Left ventricle myocardium inferior (tissue), 1 donor: ENCODE measurements at regions not wholly inside any gene's neighbourhood (a gene's known extent, or its start where the extent isn't known, plus 50 kb on each side); places are given as distances from the start of the nearest gene placed in this dataset.

ENCODE experiments used
- DNase-seq: peaks from one replicate; pipeline ENCODE4 v3.0.0-alpha.2; 2020
- H3K27ac ChIP-seq: fragments of 200-600 bp; replicated peaks from 2 replicates; pipeline ENCODE4 v1.8.0; 2021
- H3K27me3 ChIP-seq: fragments of 200-600 bp; 2 replicates; pipeline ENCODE4 v1.8.0; 2021; ENCODE audit warnings: low read depth
- H3K36me3 ChIP-seq: fragments of 200-600 bp; 2 replicates; pipeline ENCODE4 v1.8.0; 2021
- H3K4me1 ChIP-seq: fragments of 200-600 bp; 2 replicates; pipeline ENCODE4 v1.8.0; 2021
- H3K4me3 ChIP-seq: fragments of 200-600 bp; 2 replicates; pipeline ENCODE4 v1.8.0; 2021; ENCODE audit warnings: mild to moderate bottlenecking, moderate library complexity
- H3K9me3 ChIP-seq: fragments of 200-600 bp; replicated peaks from 2 replicates; pipeline ENCODE4 v1.8.0; 2021
- CTCF ChIP-seq: fragments of 200-600 bp; IDR thresholded peaks from 2 replicates; pipeline ENCODE4 v1.8.0; 2021; ENCODE audit warnings: antibody characterized with exemption, mild to moderate bottlenecking, borderline replicate concordance
- intact Hi-C: fragments of 100-400 bp; cut with micrococcal nuclease; formaldehyde crosslinking; loops from one replicate; pipeline ENCODE4 v1.11.0; 2022
- donor health status: DM: no; HTN: yes; CAD: no; lungs with severe emphysema.

- H3K4me1 ChIP-seq: no peaks in the 10 kb centered on the region
- no peak overlapping the region for H3K27ac ChIP-seq
- H3K27me3 ChIP-seq: no peaks in the 10 kb centered on the region
- no peaks in the 10 kb centered on the region for H3K9me3 ChIP-seq
- peaks cover 51% of the 10 kb centered on the region for H3K36me3 ChIP-seq
- no peak for TF ChIP-seq CTCF
- intact Hi-C loops: no loop called here
- no peak for DNase-seq
- no peak overlapping the region for H3K4me3 ChIP-seq
These were observed 50.8 kb downstream of the RBM27 start for GRCh38 chr5:146254223-146254622.

- H3K27ac ChIP-seq: no peak overlapping the region
- DNase-seq: no peak
- H3K4me3 ChIP-seq: no peak overlapping the region
- H3K36me3 ChIP-seq: peaks cover 80% of the 10 kb centered on the region
- no peak for TF ChIP-seq CTCF
- H3K9me3 ChIP-seq: no peaks in the 10 kb centered on the region
- no peaks in the 10 kb centered on the region for H3K4me1 ChIP-seq
- H3K27me3 ChIP-seq: no peaks in the 10 kb centered on the region
- intact Hi-C loops: no loop called here
These were observed 65.5 kb upstream of the POU4F3 start for GRCh38 chr5:146273109-146273508.

GRCh38 chr5:146283344-146283761, 55.3 kb upstream of the POU4F3 start:
- TF ChIP-seq CTCF: no peak
- Histone ChIP-seq H3K4me1 (peaks cover 12% of the 10 kb centered on the region), H3K36me3 (peaks cover 64% of the 10 kb centered on the region), H3K9me3 (no peaks in the 10 kb centered on the region), H3K27me3 (no peaks in the 10 kb centered on the region), H3K27ac (no peak overlapping the region), H3K4me3 (no peak overlapping the region)
- DNase-seq: no peak
- intact Hi-C loops: no loop called here

GRCh38 chr5:146284016-146284415, 54.6 kb upstream of the POU4F3 start:
- no peak for TF ChIP-seq CTCF
- H3K4me3 ChIP-seq: no peak overlapping the region
- peaks cover 12% of the 10 kb centered on the region for H3K4me1 ChIP-seq
- H3K27ac ChIP-seq: no peak overlapping the region
- no peaks in the 10 kb centered on the region for H3K9me3 ChIP-seq
- DNase-seq: no peak
- H3K36me3 ChIP-seq: peaks cover 58% of the 10 kb centered on the region
- intact Hi-C loops: no loop called here
- H3K27me3 ChIP-seq: no peaks in the 10 kb centered on the region
